HG03066 (cell line): ENCODE measurements at regions not wholly inside any gene's neighbourhood (a gene's known extent, or its start where the extent isn't known, plus 50 kb on each side); places are given as distances from the start of the nearest gene placed in this dataset.

Experiments
- ATAC-seq: cut with Tn5 transposase; IDR thresholded peaks from one replicate; pipeline ENCODE4 v1.9.1; 2021; ENCODE audit warnings: low read depth; ENCODE audit not compliant: unreplicated experiment

DNA sequence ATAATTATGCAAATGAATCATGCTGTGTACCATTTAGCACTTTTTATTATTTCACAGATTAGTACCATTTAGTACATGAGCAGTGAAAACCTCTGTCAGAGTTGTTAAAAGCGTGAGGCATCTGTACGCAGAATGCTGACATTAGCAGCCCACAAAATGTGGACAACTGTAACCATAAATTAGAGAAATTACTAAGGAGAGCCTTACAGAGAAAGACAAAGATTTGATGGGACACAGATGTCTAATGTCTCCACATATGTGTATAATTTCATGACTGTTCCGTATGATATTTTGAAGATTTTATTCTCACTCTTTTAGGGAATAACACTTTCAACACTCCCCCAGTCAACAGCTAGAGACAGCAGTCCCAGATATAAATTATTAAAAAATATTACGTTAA lies 414.0 kb upstream of the ANKRD30A start:
- no peak for ATAC-seq

DNA sequence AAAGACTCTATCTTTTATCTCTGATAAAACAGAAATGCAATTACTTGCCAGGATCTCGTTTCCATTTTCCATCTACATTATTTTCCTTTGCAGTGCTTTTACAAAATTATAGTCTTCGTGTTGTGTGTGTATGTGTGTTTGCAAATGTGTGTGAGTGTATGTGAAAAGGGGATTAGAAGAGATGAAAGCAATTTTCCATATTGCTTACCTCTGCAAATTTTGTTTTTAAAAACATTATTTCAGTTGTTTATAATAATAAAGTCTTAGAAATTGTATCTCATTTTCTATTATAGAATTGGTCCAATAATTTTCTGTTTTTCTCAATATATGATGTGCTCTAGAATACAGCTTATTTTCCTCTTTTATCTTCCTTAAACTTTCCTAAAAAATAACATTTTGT lies 421.3 kb upstream of the ANKRD30A start:
- ATAC-seq = no peak

DNA sequence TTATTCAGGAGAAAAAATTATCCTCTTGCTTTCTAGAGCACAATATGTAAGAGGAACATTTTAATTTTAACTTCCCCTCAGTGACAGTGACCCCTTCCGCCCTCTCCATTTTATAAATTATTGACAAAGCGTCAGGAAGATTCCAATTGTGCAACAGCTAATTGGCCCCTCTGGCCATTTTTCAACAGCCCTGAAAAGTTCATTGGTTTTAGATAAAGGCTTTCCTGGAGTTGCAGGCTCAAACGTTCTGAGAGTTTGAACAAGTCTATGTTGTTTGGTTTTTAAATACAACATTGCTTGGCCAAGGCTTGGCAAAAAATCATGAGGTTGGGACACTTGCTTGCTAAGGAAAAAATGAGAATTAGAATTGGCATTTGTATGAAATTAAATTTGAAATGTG lies 422.2 kb upstream of the ANKRD30A start:
- ATAC-seq = no peak

DNA sequence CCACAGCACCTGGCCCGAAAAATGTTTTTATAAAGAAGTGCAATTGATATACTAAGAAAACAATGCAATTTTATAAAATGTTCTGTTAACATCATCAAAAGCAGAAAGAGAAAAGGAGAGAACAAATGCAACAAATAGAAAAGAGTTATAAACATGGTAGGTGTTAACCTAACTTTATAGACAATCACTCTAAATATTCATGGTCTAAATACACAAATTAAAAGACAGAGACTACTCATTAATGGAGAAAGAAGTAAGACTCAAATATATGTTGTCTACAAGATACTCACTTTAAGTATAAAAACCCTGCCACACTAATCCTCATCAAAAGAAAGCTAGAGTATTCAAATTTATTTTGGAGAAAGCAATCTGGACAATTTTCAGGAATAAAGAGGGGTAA lies 425.3 kb upstream of the ANKRD30A start:
- no peak for ATAC-seq

DNA sequence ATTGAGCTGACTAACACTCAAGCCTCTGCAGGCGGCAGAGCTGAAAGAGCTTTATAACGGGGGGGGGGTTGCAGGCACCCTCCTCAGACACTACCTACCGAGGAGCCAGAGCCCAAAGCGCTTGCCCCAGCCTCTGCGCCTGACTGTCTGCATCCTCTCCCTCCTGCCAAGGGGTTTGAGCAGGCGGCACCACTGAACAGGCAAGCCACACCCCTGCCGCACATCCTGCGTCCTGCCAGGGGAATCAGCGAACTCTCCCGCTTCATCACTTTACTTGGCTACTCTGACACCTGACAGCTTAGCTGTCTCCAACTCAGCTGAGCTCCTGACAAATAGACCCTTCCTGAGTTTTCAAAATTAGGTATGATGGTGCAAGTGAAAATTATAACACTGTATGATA lies 432.6 kb upstream of the ANKRD30A start:
- no peak for ATAC-seq

DNA sequence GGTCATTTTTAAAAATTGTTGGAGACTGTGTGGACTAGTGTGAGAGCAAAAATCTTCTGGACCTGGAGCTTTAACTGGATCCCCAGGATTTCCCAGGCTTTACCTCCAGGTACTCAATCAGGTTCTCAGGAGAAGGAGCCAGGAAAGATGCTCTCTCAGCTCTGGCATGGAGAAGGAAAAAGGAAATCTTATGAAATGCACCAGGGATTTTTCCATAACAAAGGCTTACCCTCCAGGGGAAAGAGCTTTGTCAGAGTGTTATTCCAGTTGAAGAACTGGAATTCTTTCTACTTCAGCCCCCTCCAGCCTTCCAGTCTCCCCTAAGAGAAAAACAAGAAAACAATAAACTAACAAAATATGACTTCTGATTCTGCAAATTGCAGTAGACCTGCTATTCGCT lies 436.7 kb upstream of the ANKRD30A start:
- no peak for ATAC-seq

DNA sequence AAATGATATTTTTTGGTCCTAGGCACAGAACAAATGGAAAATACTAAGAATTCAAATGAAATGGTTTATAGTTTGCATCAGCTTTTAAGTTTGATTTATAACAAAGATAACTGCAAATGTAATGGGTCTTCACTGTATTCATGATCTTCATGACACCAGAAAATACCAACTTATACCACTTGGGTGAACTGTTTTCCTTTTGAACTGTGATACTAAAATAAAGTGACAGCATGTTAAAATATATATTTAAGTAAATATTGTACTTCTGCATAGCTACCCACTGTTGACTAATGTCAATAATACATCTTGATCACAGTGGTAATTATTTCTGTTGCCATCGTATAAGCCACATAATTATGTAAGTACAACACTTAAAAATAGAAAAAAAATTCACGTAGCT lies 442.0 kb upstream of the ANKRD30A start:
- no peak for ATAC-seq

DNA sequence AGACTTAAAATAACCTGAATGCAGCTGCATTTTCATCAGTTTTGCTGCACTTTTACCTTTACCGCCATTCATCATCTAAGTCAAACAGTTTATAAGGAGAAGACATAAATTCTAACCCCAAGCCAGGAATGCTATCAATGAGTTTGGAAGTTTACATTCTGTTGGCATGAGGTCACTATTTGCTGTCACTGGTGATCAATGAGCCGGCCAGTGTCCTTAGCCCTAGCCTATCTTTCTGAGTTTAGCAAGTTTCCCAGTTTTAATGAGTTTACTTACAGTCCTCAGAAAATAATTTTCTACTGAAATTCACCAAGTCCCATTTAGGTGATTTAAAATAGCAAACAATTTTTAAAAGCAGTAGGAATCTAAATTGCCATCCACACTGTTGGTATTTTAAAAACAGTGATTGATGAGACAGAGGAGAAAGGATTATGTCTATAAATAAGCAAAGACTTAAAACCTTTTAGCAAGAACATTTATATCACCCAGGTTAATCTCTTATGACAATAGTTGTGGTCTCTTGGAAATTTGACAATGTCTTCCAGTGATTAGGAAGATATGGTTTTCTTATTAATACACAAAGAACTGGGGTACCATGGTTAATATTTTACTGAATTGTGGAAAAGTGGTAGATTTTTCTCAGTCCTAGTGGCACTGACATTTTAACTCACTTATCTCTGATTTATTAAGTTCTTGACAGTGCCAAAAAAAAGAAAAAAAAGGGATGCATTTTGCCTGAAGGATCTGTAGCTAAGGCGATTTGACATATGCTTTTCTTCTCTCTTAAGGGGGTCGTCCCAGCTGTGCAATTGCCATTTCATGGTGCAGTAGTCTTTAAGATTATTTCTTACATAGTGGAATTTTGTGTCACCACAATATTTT lies 443.4 kb upstream of the ANKRD30A start:
- no peak for ATAC-seq

DNA sequence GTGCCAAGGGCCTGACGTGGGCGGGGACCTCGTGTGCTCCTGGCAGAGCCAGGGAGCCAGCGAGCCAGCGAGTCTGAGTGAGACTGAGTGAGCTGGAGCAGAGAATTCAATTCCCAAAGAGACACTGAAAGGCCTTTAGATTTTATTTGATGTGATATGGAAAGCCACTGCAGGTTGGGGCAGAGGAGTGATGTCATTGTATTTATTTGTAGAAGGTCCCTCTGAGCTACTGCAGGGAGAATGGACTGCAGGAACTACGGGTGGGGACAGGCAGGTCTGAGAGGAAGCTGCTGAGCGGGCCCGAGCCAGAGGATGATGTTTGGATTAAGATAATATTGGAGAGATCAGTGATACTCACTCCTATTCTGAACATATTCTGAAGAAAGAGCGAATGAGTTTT lies 445.8 kb upstream of the ANKRD30A start:
- ATAC-seq = no peak

DNA sequence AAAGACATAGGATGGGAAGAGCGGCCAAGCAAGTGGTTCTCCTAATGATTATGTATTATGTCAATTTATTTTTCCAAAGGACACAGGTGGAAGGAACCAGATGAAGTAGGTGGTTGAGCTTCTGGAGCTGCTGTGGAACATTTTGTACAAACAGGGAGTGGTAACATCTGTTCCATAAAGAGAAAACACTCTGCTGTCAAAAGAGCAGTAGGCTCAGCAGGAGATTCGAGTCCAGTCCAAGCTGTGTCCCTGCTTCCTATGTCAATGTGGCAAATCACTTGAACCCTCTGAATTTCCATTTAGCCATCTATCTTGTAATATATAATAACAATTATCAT lies 448.0 kb upstream of the ANKRD30A start:
- no peak for ATAC-seq

DNA sequence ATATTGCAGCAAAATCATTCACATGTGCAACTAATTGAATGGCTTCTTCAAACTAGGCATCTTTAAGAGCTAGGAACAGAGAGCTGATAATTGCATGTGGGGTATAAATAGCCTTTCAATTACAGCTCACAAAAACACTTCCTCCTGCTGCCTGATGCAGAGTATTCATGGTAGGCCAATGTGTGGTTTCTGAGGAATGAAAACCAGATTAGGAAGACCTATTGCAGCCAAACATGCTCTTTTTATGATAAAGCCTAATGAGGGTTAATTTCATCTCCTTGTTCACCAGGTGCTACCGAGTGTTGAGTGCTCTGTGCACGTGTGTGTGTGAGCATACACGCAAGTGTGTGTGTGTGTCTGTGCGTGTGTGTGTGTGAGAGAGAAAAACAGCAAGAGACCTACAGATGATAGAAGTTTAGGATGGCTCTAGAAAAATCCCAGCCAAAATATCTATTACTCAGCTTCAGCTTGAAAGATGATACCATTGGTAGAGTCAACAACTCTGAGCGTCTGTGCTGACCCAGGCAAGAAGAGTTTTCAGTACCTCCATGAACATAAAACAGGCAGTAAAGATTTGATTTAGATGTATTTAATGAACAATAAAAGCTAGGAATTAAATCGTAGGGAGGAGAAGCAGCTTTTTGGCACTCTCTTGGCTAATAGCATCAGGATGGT lies 448.5 kb upstream of the ANKRD30A start:
- ATAC-seq = no peak

DNA sequence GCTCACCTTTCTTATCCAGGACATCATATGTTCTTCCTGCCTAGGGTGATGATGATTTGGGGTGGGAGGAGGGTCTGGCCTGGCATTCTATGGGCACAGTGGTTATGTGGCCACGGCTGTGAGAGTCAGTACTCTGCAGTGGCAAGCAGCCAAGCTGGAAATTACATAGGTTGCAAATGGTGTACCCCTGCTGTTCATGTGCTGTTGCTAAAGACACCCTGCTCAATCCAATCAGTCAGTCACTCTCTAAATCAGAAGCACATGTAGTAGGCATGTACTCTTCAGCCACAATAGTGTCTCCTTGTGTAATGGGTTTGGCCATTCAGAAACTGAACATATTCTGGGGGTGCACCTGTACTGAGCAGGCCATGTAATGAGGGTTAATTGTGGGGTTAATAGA lies 449.1 kb upstream of the ANKRD30A start:
- no peak for ATAC-seq

DNA sequence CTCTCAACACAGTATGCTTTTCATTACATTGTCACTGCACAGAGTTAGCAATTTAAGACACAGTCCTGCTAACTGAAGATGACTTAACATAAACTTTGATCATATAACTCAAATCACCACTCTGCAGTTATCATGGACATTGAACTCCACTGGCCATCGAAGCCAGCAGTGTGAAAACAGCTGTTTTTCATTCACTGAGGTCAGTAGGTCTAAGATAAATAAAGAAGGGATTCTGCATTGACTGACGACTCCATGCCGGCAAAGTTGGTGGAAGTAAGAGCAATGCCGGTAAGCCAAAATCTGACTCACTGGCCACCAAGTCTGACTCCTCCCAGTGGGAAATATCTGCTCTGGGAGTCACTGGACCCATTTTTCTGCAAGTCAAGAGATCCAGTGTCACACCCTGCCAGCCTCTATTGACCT lies 449.9 kb upstream of the ANKRD30A start:
- ATAC-seq = no peak

DNA sequence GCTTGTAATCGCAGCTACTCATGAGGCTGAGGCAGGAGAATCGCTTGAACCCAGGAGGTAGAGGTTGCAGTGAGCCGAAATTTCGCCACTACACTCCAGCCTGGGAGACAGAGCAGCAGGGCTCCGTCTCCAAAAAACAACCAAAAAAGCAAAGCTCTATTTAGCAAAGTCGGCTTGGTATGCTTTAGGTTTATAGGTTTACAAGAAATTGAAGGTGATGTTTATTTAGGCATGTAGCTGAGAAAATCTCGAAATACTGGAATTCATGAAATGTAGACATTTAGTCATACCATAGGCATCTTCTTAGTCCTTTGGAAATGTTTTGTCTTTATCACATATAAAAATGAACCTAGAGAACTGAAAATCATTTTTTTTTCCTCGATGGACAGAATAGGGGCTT lies 453.8 kb upstream of the ANKRD30A start:
- ATAC-seq = no peak

DNA sequence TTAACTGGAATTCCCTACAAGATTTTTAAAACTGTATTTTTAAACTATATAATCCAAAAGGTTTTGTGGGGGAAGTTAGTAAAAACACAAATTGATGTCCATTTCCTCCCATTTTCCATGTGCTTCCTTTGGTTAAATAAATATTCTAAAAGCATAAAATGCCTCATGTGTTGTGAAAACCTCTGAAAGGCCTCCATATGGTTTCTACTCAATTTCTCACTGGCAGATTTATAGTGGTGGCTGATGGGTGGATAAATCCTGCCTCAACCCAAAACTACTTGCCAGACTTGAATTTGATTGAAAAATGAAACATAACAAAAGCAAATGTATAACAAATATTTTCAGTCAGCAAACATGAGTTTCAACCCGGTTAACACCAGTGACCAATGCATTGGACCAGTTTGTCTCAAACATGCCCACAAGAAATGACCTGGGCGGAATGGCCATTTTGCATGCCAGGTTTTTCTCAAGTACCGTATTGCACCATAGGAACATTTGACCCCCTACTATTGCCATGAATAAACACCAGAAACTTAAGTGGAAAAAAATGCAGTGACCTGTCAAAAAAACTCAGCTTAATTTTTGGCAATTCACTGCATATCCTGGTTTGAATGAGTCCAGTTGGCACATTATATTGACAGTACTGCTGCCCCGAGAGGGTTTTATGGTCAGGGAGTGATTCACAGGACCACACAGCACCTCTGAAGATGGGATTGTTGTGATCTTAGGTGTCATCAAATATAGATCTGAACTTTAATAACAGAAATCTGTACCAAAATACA lies 454.6 kb upstream of the ANKRD30A start:
- ATAC-seq = no peak

DNA sequence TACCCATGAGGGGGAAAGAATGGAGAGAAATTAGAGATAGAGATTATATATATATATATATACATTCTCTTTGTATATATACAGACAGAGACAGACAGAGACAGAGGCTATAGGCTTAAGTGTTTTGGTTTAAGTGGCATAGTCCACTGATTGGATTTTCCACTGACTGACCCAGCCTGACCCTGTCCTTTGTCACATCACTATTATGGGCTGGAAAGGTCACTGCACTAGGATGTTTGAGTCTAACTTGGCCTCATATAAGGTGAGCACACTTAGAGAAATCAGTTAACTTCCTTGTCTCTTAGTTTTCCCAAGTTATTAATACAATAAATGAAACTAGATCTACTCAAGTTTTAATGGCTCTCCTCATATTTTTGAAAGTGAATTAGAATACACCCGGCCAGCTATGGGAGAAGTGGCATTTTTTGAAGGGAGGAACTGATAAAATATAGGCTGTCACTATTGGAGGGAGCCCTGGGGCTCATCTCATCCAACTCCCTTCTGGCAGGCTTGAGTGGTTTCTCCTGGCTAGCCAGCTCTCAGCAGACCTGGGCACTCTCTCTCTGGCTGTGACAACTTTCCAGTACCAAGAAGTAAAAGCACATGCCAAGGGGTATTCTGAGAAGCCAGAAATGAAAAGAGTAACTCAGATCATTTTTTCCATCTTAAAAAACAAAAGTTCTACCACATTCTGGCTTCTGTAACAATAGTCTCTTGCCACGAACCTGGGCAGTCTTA lies 455.6 kb upstream of the ANKRD30A start:
- no peak for ATAC-seq

DNA sequence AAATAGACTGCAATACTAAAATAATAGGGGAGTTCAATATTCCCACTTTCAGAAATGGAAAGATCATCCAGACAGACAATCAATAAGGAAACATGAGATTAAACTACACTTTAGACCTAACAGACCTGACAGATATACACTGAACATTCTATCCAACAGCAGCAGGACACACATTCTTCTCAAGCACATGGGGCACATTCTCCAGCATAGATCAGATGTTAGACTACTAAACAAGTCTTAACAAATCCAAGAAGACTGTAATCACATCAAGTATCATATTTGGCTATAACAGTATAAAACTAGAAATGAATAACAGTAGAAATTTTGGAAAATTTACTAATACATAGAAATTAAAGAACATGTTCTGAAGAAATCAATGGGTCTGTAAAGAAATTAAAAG lies 458.9 kb upstream of the ANKRD30A start:
- no peak for ATAC-seq

DNA sequence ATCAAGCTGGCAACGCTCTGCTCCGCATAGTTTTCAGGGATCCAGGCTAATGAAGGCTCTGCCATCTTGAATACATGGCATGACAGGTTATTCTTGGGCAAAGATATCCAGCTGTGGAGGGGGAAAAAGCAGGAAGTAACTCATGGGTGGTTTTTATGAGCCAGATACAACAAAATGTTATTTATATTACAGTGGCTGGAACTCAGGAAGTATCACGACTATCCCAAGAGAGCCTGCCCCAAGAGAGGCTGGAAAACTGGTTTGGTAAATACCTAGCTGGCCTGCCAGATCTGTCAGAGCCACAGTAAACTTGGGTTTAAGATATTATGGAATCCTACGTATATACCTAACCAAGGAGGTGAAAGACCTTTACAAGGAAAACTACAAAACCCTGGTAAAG lies 462.8 kb upstream of the ANKRD30A start:
- no peak for ATAC-seq

DNA sequence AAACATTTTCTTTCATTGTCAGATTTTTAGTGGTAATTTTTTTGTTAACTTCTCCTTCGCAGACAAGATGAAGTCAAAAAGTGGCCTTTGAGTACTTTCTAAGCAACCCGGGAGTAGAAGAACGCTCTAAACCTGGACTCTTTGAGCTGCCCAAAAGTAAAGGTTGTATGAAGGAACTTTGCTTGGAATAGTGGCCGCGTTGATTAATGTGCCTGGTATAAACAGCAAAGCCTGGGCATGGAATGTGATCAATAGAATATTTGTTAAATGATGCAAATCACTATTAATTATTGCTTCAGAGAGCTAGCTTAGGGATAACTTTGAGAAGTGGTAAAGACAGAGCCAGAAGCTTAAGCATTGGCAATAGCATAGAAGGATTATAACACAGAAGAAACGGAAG lies 475.1 kb upstream of the ANKRD30A start:
- no peak for ATAC-seq

DNA sequence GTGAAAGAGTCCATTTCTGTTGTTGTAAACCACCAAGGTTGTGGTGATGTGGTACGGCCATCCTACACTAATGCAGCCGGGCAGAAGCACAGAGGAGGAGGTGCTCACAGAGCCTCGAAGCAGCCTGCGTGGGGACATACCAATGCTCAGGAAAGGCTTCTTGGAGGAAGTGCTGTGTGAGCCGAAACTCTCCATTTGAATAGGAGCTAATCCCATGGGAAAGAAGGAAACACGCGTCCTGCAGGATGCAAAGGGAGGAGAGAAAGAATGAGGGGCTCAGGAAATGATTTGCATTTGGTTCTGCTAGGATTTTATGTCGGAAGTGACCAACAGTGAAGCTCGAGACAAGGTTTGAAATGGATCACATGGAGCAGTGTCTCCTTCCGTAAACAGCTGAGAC lies 477.9 kb upstream of the ANKRD30A start:
- ATAC-seq = no peak

DNA sequence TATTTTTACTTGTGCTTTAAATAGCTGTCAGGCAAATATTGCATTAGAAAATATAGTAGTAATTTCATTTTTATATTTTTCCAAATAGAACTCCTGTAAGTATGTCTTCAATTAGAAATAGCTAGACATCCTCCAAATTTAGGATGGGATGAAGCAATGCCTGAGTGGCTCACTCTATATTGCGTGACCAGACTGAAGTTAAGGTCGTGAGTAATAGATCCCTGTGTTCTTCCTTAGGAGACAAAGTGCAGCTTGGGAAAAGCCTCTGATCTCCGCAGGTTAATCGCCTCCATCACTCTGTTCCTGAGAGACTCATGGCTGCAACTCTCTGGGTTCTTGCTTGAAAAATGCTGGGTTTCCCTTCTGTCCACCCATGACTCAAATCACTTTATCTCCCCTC lies 484.8 kb upstream of the ANKRD30A start:
- no peak for ATAC-seq
